SKM-1 treated with dmso at 0.1 percent for 144 hours (cell line): ENCODE measurements at regions not wholly inside any gene's neighbourhood (a gene's known extent, or its start where the extent isn't known, plus 50 kb on each side); places are given as distances from the start of the nearest gene placed in this dataset.

Experiments used
- DNase-seq: peaks from one replicate; lab custom pipeline; 2025; ENCODE audit not compliant: unreplicated experiment; lab: John Stamatoyannopoulos, UW

DNA sequence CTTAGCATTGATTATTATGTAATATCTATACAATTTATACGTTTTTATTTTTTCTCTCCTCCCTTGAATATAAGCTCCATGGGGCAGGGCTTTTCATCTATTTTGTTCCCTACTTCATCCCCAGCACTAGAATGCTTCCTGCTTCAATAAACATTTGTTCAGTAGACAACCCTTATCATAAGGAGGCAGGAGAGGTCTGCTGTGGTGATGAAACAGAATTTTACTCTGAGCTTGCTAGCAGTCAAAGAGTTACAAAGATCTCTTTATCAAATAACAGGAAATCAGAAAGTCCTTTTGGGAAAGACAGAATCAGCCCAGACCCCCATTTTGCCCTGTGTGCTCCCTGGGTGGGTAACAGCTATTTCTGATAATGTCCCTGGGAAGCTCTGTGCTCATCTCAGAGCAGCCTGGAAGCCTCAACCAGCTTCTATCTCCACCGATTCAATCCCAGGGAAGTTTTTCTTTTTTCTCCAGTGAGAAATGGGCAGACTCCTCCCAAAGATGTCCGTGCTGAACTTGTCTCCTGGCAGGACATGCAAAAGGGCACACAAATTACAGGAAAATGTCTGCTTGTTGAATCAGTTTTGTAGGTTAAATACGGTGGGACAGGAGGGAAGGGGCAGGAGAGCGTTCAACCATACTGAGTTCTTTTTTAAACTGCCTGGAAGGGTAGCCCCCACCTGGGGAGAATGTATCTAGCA lies 84.7 kb upstream of the PKDCC start:
- DNase-seq = no peak

GRCh38 chr2:41963661-41964525 lies 83.9 kb upstream of the PKDCC start:
- no peak for DNase-seq

DNA sequence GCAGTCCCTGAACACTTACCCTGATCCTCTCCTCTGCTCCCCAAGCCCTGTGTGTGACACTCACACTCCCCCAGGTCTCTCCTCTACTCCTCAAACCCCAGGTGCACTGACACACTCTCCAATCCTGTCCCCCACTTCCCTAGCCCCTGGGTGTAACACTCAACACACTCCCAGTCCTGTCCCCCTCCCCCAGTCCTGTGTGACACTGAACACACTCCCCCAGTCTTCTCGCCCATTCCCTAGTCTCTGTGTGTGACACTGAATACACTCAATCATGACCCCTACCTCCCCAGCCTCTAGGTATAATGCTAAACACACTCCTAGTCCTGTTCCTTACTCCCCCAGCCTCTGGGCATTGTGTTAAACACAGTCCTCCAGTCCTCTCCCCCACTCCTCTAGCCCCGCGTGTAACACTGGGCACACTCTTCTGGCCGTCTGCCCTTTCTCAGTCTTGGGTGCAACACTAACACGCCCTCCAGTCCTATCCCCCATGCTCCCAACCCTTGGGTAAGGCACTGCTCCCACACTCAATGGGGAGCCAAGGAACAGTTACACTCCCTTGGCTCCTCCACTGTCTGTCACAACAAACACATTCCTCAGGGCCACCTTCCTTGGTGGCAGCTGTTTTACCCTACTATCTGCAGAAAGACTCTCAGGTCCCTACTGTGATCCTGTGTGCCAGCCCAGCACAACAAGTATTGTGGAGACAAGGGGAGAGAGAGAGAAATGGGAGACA lies 82.5 kb upstream of the PKDCC start:
- DNase-seq = no peak

DNA sequence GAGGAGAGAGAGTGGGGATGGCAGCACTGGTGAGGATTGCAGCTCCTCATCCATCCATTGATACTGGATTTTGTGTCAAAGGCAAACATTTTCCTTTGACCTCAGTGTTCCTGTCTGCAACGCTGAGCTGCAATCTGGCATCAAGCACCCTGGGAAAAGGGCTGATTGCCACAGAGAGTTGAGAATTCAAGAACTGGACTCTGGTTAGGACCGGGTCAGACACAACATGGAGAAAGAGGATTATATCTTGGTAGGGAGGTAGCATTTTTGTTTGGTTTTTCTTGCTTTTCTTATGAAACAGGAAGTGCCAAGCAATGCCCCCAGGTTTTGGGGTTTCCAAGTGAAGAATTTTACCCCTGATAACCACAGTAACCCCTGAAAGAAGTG lies 81.9 kb upstream of the PKDCC start:
- no peak for DNase-seq

DNA sequence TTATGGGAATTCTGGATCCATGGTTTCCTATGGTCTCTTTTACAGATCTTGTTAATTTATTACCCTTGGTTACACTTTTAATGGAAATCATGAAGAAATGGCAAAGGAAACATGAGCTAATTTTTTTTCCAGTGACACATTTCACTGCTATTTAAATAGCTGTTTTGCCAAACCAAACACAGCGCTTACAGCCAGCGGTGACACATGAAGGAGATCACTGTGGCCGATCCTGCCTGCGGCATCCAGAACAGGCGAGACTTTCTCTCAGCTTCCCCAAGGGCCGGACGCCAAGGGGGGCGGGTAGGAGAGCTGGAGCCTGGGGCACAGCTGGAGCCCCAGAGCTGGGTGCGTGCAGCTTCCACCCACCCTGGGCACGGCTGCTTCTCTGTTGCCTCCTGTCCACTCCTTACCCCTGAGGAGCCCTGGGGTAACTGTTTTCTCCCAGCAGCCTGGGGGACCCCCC lies 81.4 kb upstream of the PKDCC start:
- no peak for DNase-seq

DNA sequence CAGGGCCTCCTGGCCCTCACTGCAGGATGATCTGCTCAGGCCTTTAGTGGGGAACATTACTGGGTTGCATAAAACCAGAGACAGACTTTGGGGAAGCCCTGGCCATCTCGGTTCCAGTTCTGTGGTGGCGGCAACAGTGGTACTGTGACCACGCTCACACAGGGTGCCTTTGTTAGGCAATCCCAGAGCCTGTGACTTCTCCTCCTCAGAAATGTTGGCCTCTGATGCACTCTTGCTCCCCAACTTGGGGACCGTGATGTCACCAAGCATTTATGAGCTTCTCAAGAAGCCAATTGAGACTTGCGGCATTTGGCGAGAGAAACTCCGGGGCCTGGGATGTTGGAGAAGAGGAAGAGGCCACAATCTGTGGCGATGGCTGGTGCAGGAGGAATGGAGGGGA lies 80.9 kb upstream of the PKDCC start:
- peak; percentile 87 for DNase-seq

DNA sequence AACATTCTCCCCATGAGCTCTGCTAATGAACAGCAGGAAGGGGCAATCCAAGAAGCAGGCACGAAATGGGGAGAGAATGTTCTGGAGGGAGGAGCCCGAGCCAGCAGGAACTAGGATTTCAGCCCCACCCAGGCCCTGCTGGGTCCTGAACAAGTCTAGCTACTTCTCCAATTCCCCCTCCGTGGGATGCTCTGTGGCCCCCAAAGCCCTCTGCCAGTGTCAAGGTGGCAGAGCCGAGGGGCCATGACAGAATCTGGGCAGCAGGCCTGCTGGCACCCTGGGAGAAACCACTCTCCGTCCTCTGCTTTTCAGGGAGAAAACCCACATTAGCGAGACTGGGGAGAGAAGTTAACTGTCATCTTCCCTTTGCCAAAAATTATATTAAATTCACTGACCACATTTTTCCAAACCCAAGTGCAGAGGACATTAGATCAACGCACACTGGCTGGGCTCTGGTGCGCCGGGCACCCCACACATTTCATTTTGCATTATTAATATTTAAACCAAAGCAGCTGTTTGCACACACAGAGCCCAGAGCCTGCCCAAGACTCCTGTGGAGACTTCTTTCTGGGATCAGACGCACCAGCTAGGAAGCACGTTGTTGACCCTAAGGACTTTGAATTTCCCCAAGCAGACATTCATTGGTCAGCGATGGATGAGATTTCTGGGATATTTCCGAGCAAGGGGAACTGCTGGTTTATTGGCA lies 80.2 kb upstream of the PKDCC start:
- DNase-seq = no peak

- no peak for DNase-seq
These were observed 79.6 kb upstream of the PKDCC start for GRCh38 chr2:41968182-41968578.

- DNase-seq = no peak
These were observed 76.7 kb upstream of the PKDCC start for GRCh38 chr2:41970988-41971660.

- no peak for DNase-seq
These were observed 75.6 kb upstream of the PKDCC start for GRCh38 chr2:41972179-41972578.

GRCh38 chr2:41972819-41973218 lies 75.0 kb upstream of the PKDCC start:
- DNase-seq = peak; percentile 61

GRCh38 chr2:41973871-41974270 lies 74.0 kb upstream of the PKDCC start:
- no peak for DNase-seq

DNA sequence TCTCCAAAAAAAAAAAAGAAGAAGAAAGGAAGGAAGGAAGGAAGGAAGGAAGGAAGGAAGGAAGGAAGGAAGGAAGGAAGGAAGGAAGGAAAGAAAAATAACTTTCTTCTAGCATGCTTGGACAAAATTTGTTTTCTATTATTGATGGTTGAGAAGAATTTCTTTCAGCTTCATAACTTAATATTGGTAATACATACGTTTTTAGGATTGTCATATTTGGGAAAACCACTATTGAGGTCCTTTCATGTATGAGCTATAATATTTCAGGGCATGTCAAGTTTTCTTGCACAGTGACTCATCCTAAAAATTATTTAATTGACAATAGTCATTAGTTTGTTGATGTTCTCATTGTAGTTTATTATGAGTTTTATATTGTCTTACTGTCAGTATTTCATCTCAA lies 66.4 kb upstream of the PKDCC start:
- DNase-seq = no peak

DNA sequence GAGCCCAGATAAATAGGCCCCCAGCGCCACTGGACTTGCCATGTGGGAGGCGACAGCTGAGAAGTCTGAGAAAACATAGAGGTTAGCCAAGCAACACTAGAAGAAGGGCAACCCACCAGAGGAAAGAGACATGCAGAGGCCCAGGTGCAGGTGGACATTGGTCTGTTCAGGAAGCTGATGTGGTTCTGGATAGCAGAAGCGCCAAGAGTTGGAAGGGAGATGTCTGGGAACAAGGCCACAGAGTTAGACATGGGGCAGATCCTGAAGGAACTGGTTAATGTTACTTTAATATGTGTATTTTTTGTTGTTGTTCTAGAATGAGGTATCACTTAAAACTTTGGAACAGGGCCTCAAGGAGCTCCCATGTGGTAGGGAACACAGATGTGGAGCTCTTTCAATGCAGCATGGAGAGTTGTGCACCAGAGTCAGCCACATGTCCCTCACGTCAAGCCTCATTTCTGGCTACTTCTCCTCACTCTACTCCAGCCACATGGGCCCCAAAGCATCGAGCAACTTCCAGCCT lies 62.2 kb upstream of the PKDCC start:
- DNase-seq = no peak

DNA sequence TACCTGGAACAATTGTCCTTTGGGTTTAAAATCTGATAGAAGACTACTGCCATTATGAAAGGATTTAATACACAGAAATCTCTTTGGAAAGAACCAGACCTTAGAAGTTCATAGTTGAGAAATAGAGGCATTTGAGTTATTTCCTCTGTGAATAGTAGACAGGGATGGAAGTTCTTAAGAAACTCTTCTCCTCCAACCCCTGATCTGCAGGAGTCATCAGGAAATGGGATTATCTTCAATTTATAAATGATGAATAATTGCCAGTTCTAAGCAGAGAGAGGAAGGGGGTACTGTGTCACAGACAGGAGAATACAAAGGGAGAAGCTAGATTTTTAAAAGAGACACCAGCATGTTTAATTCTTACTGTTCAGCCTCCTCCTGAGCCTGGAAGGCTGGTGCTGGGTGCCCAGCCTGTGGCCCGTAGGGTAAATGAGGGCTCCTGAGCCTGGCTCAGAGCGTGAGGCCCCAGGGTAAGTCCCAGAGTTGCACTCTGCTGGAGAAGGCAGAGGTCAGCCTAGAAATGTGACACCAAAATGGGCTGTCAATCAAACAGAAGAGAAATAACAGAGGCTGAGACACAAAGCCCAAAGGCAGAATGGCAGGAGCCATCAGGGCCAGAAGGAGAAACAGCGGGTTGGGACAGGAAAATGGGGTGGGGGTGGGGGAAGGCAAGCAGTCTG lies 58.2 kb upstream of the PKDCC start:
- no peak for DNase-seq

- no peak for DNase-seq
These were observed 57.6 kb upstream of the PKDCC start for GRCh38 chr2:41990245-41990644.

DNA sequence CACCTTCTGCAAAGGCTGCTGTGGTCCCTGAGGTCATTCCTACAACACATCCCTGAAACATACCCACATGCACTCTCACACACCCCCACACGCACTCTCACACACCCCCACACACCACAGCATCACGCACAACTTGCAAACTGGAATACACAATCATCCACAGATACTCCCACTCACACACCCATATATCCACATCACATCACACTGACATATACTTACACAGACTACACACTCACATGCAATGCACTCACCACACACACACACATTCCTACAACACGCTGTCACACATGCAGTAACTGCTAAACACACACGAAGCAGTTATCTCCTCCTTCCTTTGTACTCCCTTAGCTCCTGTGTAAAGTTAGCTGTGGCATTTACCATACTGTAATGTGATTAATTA lies 57.1 kb upstream of the PKDCC start:
- no peak for DNase-seq

DNA sequence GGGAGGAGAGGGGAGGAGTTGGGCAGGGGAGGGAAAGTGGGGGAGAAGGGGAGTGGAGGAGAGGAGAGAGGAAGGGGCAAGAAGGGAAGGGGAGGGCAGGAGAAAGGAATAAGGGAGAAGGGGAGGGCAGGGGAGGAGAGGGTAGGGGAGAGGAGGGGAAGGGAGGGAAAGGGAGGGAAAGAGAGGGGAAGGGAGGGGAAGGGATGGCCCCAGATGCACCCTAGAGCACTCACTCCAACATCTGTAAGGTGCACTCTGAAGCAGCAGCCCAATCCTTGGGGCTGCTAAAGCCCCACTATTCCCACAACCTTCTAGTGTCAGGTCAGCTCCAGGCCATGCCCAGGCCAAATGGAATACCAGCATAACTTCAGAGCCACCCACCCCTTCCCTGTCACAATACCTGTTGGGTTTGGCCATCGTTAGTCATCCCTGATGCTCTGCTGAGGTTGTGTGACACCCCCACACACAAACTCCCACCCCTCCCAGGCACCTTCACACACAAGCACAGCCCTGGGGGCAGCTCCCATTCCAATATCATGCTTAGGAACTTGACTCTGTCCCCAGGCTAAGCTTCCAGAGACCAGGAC lies 55.7 kb upstream of the PKDCC start:
- DNase-seq = no peak

GRCh38 chr2:41992671-41993434 lies 55.0 kb upstream of the PKDCC start:
- no peak for DNase-seq
